ENCODE measurements at regions not wholly inside any gene's neighbourhood (a gene's known extent, or its start where the extent isn't known, plus 50 kb on each side); places are given as distances from the start of the nearest gene placed in this dataset.
A peak's percentile ranks its signal among the peaks of the same experiment; 100 is the strongest.
"Not testable (repeated sequence)": the region's sequence is repeated elsewhere in the genome, so short reads cannot be mapped to it uniquely, and the experiment has no call there.

GRCh38 chr2:226295681-226296080 lies 503.9 kb downstream of the IRS1 start:
- no peak for ATAC-seq
- no peak for DNase-seq

GRCh38 chr2:226295123-226295522 lies 504.5 kb downstream of the IRS1 start:
- ATAC-seq (no peak), DNase-seq (no peak)
- intact Hi-C loops (cut with DNase I, micrococcal nuclease) = no loop called here

More at GRCh38 chr2:226295681-226296080, 503.9 kb downstream of the IRS1 start:
- intact Hi-C loops (cut with DNase I, micrococcal nuclease) = no loop called here

GRCh38 chr2:226291281-226291680 lies 508.3 kb downstream of the IRS1 start:
- DNase-seq; intact Hi-C loops (cut with DNase I, micrococcal nuclease); ATAC-seq: not testable (repeated sequence)

- ATAC-seq (no peak), DNase-seq (no peak)
- intact Hi-C loops (cut with DNase I, micrococcal nuclease) = no loop called here
Measured at GRCh38 chr2:226286916-226287315, 512.7 kb downstream of the IRS1 start.

- intact Hi-C loops (cut with DNase I, micrococcal nuclease) = no loop called here
- no peak for DNase-seq
- ATAC-seq = peak; percentile 46
Measured at GRCh38 chr2:226283796-226284195, 515.8 kb downstream of the IRS1 start.

GRCh38 chr2:226282151-226282550 lies 517.5 kb downstream of the IRS1 start:
- intact Hi-C loops (cut with DNase I, micrococcal nuclease) = no loop called here
- DNase-seq (no peak), ATAC-seq (no peak)

- DNase-seq; intact Hi-C loops (cut with DNase I, micrococcal nuclease); ATAC-seq: not testable (repeated sequence)
Measured at GRCh38 chr2:226280136-226280535, 519.5 kb downstream of the IRS1 start.

- intact Hi-C loops (cut with DNase I, micrococcal nuclease) = no loop called here
- no peak for DNase-seq
- no peak for ATAC-seq
Measured at GRCh38 chr2:226275215-226275614, 524.4 kb downstream of the IRS1 start.

GRCh38 chr2:226274143-226274542 lies 525.5 kb downstream of the IRS1 start:
- DNase-seq (no peak), ATAC-seq (no peak)
- intact Hi-C loops (cut with DNase I, micrococcal nuclease) = no loop called here

- ATAC-seq = no peak
- intact Hi-C loops (cut with DNase I, micrococcal nuclease) = no loop called here
- DNase-seq = no peak
Measured at GRCh38 chr2:226273440-226273839, 526.2 kb downstream of the IRS1 start.

GRCh38 chr2:226272435-226272834 lies 527.2 kb downstream of the IRS1 start:
- intact Hi-C loops (cut with DNase I, micrococcal nuclease) = no loop called here
- DNase-seq = no peak
- ATAC-seq = no peak

- DNase-seq (no peak), ATAC-seq (no peak)
- intact Hi-C loops (cut with DNase I, micrococcal nuclease) = no loop called here
Measured at GRCh38 chr2:226270285-226271058, 529.1 kb downstream of the IRS1 start.

GRCh38 chr2:226267516-226268289 lies 531.9 kb downstream of the IRS1 start:
- ATAC-seq = no peak
- intact Hi-C loops (cut with DNase I, micrococcal nuclease) = no loop called here
- DNase-seq = no peak

GRCh38 chr2:226256709-226257376 lies 542.8 kb downstream of the IRS1 start:
- no peak for DNase-seq
- no peak for ATAC-seq
- intact Hi-C loops (cut with DNase I, micrococcal nuclease) = no loop called here

- DNase-seq = no peak
- no peak for ATAC-seq
- intact Hi-C loops (cut with DNase I, micrococcal nuclease) = no loop called here
Measured at GRCh38 chr2:226256237-226256636, 543.4 kb downstream of the IRS1 start.

GRCh38 chr2:226251661-226252060 lies 548.0 kb downstream of the IRS1 start:
- ATAC-seq = no peak
- no peak for DNase-seq
- intact Hi-C loops (cut with DNase I, micrococcal nuclease) = no loop called here

GRCh38 chr2:226247289-226248275 lies 552.0 kb downstream of the IRS1 start:
- intact Hi-C loops (cut with DNase I, micrococcal nuclease) = no loop called here
- DNase-seq = no peak
- no peak for ATAC-seq

- ATAC-seq (no peak), DNase-seq (no peak)
- intact Hi-C loops (cut with DNase I, micrococcal nuclease) = no loop called here
Measured at GRCh38 chr2:226234187-226234586, 565.4 kb downstream of the IRS1 start.

GRCh38 chr2:226233388-226233787 lies 566.2 kb downstream of the IRS1 start:
- intact Hi-C loops (cut with DNase I, micrococcal nuclease) = no loop called here
- DNase-seq = no peak
- no peak for ATAC-seq

Data from left colon (tissue), 2 donors.